ENCODE measurements at regions not wholly inside any gene's neighbourhood (a gene's known extent, or its start where the extent isn't known, plus 50 kb on each side); places are given as distances from the start of the nearest gene placed in this dataset.

DNA sequence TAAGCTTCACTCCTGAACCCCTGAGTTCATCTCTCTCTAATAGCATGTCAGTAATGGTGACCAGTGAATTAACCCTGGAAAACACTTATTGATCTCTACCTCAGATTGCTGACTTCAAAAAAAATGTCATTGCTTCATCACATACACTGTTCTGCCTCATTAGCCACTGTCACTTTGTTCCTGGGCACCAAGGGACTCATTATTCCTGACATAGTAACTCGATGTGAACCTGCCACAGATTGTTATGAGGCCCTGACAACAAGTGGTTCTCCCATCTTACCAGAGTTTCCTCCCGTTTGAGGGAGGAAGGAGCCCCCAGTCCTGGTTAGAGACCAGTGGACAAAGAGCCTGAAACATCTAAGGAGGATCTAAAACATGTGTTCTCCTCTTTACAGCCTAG lies 403.3 kb upstream of the SMIM21 start:
- H3K27me3 Mint-ChIP-seq (ENCODE audit: low read depth): no peaks in the 10 kb centered on the region
- H3K9me3 Mint-ChIP-seq (ENCODE audit: low read depth): no peaks in the 10 kb centered on the region
- H3K4me3 Mint-ChIP-seq (ENCODE audit: unreplicated experiment): no peak overlapping the region
- TF ChIP-seq, protein P1, sequence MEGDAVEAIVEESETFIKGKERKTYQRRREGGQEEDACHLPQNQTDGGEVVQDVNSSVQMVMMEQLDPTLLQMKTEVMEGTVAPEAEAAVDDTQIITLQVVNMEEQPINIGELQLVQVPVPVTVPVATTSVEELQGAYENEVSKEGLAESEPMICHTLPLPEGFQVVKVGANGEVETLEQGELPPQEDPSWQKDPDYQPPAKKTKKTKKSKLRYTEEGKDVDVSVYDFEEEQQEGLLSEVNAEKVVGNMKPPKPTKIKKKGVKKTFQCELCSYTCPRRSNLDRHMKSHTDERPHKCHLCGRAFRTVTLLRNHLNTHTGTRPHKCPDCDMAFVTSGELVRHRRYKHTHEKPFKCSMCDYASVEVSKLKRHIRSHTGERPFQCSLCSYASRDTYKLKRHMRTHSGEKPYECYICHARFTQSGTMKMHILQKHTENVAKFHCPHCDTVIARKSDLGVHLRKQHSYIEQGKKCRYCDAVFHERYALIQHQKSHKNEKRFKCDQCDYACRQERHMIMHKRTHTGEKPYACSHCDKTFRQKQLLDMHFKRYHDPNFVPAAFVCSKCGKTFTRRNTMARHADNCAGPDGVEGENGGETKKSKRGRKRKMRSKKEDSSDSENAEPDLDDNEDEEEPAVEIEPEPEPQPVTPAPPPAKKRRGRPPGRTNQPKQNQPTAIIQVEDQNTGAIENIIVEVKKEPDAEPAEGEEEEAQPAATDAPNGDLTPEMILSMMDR (IDR thresholded peaks at IDR 0.05): no peak
- H3K36me3 Mint-ChIP-seq (ENCODE audit: low read depth): no peaks in the 10 kb centered on the region
- H3K27ac Mint-ChIP-seq (ENCODE audit: unreplicated experiment): no peak overlapping the region
- no peaks in the 10 kb centered on the region for H3K4me1 Mint-ChIP-seq (ENCODE audit: low read depth)
- no peak for DNase-seq (ENCODE audit: low spot score)

DNA sequence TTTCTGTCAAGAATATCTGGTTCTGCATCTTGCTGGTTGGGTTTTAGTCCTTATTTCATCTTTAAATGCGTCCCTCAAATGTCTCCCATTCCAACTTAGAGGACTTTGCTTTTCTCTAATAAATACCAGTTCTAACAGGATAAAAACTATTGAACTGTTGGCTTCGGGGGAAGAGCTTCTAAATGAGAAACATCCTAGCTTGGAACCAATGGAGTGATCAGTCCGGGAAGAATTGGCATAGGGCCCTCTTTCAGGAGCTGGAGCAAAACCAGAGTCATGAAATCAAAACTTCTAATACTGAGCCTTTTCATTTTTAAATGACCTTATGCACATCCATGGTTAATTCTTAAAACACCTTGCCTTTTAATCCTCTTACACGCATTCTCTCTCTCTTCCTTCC lies 401.6 kb upstream of the SMIM21 start:
- no peak for DNase-seq (ENCODE audit: low spot score)
- Mint-ChIP-seq H3K4me1 (ENCODE audit: low read depth) (no peaks in the 10 kb centered on the region), H3K36me3 (ENCODE audit: low read depth) (no peaks in the 10 kb centered on the region), H3K27me3 (ENCODE audit: low read depth) (no peaks in the 10 kb centered on the region), H3K4me3 (ENCODE audit: unreplicated experiment) (no peak overlapping the region), H3K9me3 (ENCODE audit: low read depth) (no peaks in the 10 kb centered on the region), H3K27ac (ENCODE audit: unreplicated experiment) (no peak overlapping the region)
- TF ChIP-seq, protein P1 (IDR thresholded peaks at IDR 0.05): no peak

DNA sequence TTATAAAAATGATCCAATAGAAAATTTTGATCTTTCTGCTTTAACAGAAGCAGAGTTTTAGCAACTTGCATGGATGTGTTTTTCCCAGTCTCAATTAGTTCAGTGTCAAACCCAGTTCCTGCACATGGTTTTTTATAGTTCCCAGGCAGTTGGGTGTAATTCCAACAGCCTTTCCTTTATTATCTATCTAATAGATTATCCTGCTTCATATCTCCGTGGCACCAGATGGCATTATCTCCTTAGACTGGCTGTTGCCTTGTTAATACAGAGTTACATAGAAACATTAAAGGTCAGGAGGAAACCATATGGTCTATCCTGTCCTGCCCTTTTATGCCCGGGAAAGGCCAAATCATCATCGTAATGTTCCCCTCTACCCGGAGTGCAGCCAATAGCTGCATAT lies 400.9 kb upstream of the SMIM21 start:
- Mint-ChIP-seq H3K4me3 (ENCODE audit: unreplicated experiment) (no peak overlapping the region), H3K4me1 (ENCODE audit: low read depth) (no peaks in the 10 kb centered on the region), H3K27ac (ENCODE audit: unreplicated experiment) (no peak overlapping the region), H3K27me3 (ENCODE audit: low read depth) (no peaks in the 10 kb centered on the region), H3K36me3 (ENCODE audit: low read depth) (no peaks in the 10 kb centered on the region), H3K9me3 (ENCODE audit: low read depth) (no peaks in the 10 kb centered on the region)
- TF ChIP-seq, protein P1 (IDR thresholded peaks at IDR 0.05): no peak
- DNase-seq (ENCODE audit: low spot score): no peak

DNA sequence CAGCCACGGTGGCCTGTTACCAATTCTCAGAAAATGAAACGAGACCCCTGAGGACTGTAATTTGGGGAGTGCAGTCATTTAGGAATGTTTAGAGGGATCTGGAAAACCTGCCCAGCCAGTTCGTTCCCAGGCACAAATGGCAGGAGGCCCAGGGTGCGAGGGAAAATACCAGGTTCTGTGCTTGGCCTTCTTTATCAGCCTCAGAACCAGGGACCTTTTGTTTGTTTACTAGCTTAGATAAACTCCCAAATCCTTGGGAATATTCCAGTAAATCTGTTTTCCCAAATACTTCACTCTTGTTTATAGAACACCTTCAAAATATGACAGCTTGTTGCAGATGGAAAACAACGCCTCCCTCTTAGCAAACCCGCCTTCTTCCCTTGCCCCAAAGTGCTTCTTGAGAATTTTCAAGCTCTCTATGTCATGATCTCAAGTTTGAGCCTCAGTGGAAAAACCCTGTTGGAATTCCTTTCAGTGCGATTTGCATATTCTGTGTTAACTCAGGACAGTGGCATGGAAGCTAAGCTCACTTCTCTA lies 400.3 kb upstream of the SMIM21 start:
- H3K27ac Mint-ChIP-seq (ENCODE audit: unreplicated experiment): no peak overlapping the region
- no peaks in the 10 kb centered on the region for H3K36me3 Mint-ChIP-seq (ENCODE audit: low read depth)
- H3K4me3 Mint-ChIP-seq (ENCODE audit: unreplicated experiment): no peak overlapping the region
- no peaks in the 10 kb centered on the region for H3K9me3 Mint-ChIP-seq (ENCODE audit: low read depth)
- TF ChIP-seq, protein P1 (IDR thresholded peaks at IDR 0.05): no peak
- DNase-seq (ENCODE audit: low spot score): no peak
- H3K4me1 Mint-ChIP-seq (ENCODE audit: low read depth): no peaks in the 10 kb centered on the region
- H3K27me3 Mint-ChIP-seq (ENCODE audit: low read depth): no peaks in the 10 kb centered on the region

- Mint-ChIP-seq H3K4me1 (ENCODE audit: low read depth) (no peaks in the 10 kb centered on the region), H3K4me3 (ENCODE audit: unreplicated experiment) (no peak overlapping the region), H3K9me3 (ENCODE audit: low read depth) (no peaks in the 10 kb centered on the region), H3K27ac (ENCODE audit: unreplicated experiment) (no peak overlapping the region), H3K27me3 (ENCODE audit: low read depth) (no peaks in the 10 kb centered on the region), H3K36me3 (ENCODE audit: low read depth) (no peaks in the 10 kb centered on the region)
- TF ChIP-seq, protein P1 (IDR thresholded peaks at IDR 0.05): no peak
- DNase-seq (ENCODE audit: low spot score): no peak
These were observed 397.2 kb upstream of the SMIM21 start for GRCh38 chr18:75824661-75825060.
